ENCODE measurements at regions not wholly inside any gene's neighbourhood (a gene's known extent, or its start where the extent isn't known, plus 50 kb on each side); places are given as distances from the start of the nearest gene placed in this dataset.

DNA sequence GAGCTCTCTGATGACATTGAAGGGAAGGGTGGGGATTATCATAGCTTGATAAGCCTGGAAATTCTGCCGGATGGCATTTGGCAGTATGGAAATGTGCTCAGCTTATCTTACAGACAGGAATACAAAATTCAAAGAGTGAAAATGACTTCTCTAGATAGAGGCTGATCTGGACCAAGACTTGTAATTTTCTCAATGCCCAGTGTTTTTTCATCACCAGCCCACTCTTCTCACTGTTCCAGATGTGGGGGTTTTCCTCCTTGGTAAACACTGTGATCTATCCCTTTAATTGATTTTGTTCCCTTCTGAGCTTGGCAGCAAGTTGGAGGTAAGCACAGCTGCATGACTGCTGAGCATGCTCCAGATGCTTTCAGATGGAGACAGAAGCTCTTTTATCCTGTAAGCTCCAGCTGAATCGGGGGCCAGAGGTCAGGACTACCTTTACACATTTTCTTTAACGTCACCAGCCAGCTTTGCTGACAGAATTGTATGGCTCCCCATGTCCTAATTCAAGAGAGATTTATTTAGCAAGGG, 287.4 kb upstream of the TCF4 start:
- no peaks in the 10 kb centered on the region for H3K36me3 Mint-ChIP-seq
- DNase-seq (ENCODE audit: low spot score) (no peak), ATAC-seq (no peak)
- no peaks in the 10 kb centered on the region for H3K4me1 Mint-ChIP-seq (ENCODE audit: low read depth in 2 of 2)
- no peak overlapping the region for H3K27ac Mint-ChIP-seq
- H3K4me3 Mint-ChIP-seq, result no peak overlapping the region
- no peaks in the 10 kb centered on the region for H3K27me3 Mint-ChIP-seq
- peaks cover 4% of the 10 kb centered on the region for H3K9me3 Mint-ChIP-seq

DNA sequence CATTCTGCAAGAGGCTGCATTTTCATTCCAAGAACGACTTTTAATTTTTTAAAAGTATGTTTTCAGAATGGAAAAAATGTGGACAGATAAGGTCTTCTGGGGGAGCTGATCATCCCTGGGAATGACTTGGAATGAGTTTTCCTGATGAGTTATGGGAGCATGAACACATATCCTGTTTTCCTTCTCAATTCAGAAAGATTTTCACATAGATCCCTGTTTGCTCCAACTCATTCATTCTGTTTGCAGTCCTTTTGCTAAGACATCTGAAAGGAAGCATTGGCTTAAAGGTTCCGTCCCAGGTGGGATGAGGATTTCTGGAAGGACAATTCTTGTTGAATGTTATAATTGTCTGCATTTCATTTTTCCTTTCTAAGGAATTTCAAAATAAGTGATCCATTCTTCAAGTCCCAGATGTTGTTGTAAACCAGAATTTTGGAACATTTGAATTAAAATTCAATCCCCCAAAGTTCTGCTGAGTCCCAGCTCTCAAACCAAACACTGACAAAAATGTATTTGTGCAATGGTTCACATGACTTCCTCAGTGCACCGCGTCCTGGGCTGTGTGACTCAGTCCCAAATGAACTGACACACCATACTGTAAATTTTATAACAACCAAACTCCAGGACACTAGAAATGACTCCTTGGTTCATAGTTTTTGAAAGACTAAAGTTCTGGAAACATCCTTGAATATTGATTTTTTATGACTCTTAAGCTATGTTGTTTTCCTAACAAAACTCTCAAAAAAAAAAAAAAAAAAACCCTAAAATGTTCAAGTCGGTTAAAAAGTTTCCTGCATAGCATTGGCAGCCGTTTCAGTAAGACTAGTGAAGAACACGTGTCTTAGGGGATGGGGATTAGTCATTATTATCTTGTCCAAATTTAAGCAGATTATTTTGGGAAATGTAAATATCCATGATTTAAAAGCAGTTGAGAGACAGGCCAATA, 281.8 kb upstream of the TCF4 start:
- H3K4me3 Mint-ChIP-seq, result no peak overlapping the region
- H3K9me3 Mint-ChIP-seq, result peaks cover 4% of the 10 kb centered on the region
- ATAC-seq (no peak), DNase-seq (ENCODE audit: low spot score) (no peak)
- H3K36me3 Mint-ChIP-seq, result no peaks in the 10 kb centered on the region
- H3K4me1 Mint-ChIP-seq (ENCODE audit: low read depth in 2 of 2), result no peaks in the 10 kb centered on the region
- no peaks in the 10 kb centered on the region for H3K27me3 Mint-ChIP-seq
- H3K27ac Mint-ChIP-seq, result no peak overlapping the region

DNA sequence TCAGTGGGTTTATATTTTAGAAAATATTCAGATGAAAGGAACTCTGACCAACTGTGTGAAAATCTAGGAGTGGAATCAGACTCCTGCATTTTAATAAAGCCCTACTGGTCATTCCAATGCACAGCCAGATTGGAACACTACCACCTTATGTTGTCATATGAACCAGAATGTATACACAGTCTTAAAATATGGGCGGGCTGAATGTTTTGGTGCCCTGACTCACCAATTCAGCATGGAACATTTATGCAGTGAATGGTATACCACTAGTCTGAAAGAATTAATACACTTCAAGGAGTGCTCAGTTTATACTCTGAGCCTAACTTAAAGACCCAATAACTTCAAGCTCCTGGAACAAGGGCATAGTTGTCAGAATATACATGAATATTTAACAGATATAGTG, 280.9 kb upstream of the TCF4 start:
- ATAC-seq, result no peak
- Mint-ChIP-seq H3K27ac (no peak overlapping the region), H3K27me3 (no peaks in the 10 kb centered on the region), H3K9me3 (peaks cover 4% of the 10 kb centered on the region), H3K4me3 (no peak overlapping the region), H3K36me3 (no peaks in the 10 kb centered on the region), H3K4me1 (ENCODE audit: low read depth in 2 of 2) (no peaks in the 10 kb centered on the region)
- no peak for DNase-seq (ENCODE audit: low spot score)

DNA sequence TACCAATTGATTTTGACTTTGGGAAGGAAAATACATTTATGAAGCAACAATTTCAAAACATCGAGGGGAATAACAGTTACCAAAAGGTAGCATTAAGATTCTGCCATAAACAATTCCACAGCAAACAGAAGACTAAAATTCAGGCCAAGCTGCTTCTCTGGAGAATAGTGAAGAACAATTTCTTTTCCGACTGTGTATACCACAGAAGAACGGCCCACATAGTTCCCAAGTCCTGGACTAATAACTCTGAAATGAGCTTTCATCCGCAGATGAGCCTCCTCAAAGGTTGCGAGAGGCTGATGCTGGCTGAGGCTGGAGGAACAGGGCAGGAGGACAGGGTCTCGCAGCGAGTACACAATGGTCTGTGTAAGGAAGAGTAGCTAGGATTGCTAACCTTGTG, 278.9 kb upstream of the TCF4 start:
- ATAC-seq (no peak), DNase-seq (ENCODE audit: low spot score) (no peak)
- H3K9me3 Mint-ChIP-seq, result no peaks in the 10 kb centered on the region
- H3K27me3 Mint-ChIP-seq, result no peaks in the 10 kb centered on the region
- H3K27ac Mint-ChIP-seq, result no peak overlapping the region
- no peak overlapping the region for H3K4me3 Mint-ChIP-seq
- H3K4me1 Mint-ChIP-seq (ENCODE audit: low read depth in 2 of 2), result no peaks in the 10 kb centered on the region
- no peaks in the 10 kb centered on the region for H3K36me3 Mint-ChIP-seq

DNA sequence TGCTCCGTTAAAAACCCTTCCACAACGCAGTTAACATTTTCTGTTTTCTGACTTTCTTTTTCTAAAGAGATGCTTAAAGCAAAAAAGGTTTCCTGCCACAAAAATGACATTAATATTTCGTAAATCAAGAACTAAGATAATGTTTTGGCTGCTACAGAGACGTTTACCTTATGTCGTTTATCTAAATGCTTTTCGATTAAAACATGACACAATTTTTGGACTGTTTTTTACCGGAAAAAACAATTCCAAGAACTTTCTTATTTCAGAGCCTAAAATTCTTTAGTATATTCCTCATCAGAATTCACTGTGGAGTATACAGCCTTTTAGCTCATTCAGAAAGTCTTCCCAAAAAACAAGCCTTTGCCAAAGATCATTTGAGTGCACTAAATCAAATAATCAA, 278.0 kb upstream of the TCF4 start:
- no peak for DNase-seq (ENCODE audit: low spot score)
- ATAC-seq, result no peak
- Mint-ChIP-seq H3K9me3 (no peaks in the 10 kb centered on the region), H3K36me3 (no peaks in the 10 kb centered on the region), H3K4me1 (ENCODE audit: low read depth in 2 of 2) (no peaks in the 10 kb centered on the region), H3K27ac (no peak overlapping the region), H3K27me3 (no peaks in the 10 kb centered on the region), H3K4me3 (no peak overlapping the region)

DNA sequence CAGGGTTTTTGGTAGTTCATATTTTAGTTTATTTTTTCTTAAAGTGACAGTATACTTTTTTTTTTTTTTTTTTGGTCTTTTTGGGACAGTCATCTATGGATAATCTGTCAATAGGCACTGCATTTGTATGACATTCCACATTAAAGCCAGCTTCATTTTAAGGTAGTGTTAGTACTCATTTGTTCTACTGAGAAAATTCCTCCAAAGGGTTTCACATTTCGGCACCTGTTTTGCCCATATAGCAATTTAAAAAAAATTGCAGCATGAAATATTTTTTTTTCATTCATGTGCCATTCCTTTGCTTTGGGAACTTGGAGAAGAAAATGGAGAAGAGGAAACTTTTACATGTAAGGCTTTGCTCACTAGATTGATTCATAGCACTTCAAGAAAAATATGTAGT, 276.3 kb upstream of the TCF4 start:
- Mint-ChIP-seq H3K9me3 (no peaks in the 10 kb centered on the region), H3K4me3 (no peak overlapping the region), H3K4me1 (ENCODE audit: low read depth in 2 of 2) (no peaks in the 10 kb centered on the region), H3K36me3 (no peaks in the 10 kb centered on the region), H3K27ac (no peak overlapping the region), H3K27me3 (peaks cover 5 to 8% of the 10 kb centered on the region in 2 donors)
- DNase-seq (ENCODE audit: low spot score) (no peak), ATAC-seq (no peak)

DNA sequence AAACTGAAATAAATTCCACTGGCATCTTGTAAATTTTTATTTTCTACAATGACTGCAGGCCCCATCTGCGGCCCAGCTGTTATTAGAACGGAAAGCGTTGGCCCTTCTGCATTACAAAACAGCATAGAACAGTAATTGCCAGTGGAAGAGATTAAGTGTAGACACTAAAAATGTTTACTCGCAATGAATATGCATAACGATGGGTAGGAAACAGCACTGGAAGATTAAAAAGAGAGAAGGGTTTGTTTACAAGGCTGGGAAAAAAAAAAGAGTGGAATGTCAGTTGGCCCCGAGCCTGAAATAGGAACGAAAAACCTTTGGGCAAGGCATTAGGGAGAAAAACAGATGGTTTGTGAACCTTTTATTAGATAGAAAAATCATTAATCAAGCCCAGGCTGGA, 275.9 kb upstream of the TCF4 start:
- ATAC-seq, result no peak
- Mint-ChIP-seq H3K27ac (no peak overlapping the region), H3K27me3 (peaks cover 7 to 8% of the 10 kb centered on the region in 2 donors), H3K4me3 (no peak overlapping the region), H3K9me3 (no peaks in the 10 kb centered on the region), H3K36me3 (no peaks in the 10 kb centered on the region), H3K4me1 (ENCODE audit: low read depth in 2 of 2) (no peaks in the 10 kb centered on the region)
- no peak for DNase-seq (ENCODE audit: low spot score)

DNA sequence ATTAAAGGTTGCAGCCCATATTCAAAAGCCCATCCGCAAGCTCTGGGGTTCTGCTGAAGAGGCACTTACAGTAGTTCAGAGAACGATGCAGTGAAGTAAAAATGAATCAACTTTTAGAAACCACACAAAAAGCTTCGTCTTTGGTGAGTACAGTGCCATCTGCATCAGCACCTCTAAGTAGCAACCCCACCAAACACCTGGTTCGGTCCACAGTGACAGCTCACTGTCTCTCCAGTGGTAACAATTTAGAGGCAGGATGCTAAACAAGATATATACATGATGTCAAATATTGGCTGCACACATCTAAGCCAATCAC, 275.4 kb upstream of the TCF4 start:
- Mint-ChIP-seq H3K4me3 (no peak overlapping the region), H3K27ac (no peak overlapping the region), H3K36me3 (no peaks in the 10 kb centered on the region), H3K9me3 (no peaks in the 10 kb centered on the region), H3K27me3 (peaks cover 7 to 8% of the 10 kb centered on the region in 2 donors), H3K4me1 (ENCODE audit: low read depth in 2 of 2) (no peaks in the 10 kb centered on the region)
- ATAC-seq (no peak), DNase-seq (ENCODE audit: low spot score) (no peak)

DNA sequence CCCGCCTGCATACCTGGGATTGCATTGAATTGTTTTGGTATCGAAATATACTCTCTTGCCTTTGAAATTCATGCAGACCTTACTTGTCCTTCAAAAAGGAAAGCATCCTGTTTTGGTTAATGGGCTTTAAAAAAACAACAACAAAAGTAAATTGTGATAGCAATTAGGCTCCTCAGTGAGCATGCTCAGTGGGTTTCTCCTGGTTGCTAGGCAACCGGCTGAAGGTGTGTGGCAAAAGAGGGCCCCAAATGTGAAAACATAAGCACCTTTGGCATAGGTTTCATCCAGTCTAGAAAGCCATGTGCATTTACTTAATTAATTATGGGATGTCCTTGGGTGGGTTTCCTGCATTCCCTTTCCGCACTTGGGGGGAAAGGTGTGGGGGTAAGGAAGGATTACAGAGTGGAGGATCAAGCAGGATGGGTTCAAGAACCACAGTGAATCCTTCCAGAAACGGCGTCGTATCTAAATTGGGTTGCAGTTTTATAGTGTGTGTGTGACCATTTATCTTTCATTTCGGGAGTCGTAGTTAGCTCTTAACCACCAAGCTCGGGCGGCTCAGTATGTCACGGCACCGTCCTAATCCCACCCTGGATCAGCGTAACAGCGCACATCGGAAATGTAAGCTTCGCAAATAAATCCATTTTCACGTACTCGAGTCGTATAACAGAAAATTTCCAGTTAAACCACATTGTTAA, 274.9 kb upstream of the TCF4 start:
- Mint-ChIP-seq H3K27ac (no peak overlapping the region), H3K9me3 (no peaks in the 10 kb centered on the region), H3K4me3 (no peak overlapping the region), H3K4me1 (ENCODE audit: low read depth in 2 of 2) (no peaks in the 10 kb centered on the region), H3K36me3 (no peaks in the 10 kb centered on the region), H3K27me3 (peaks cover 7 to 8% of the 10 kb centered on the region in 2 donors)
- DNase-seq (ENCODE audit: low spot score), result no peak
- no peak for ATAC-seq

DNA sequence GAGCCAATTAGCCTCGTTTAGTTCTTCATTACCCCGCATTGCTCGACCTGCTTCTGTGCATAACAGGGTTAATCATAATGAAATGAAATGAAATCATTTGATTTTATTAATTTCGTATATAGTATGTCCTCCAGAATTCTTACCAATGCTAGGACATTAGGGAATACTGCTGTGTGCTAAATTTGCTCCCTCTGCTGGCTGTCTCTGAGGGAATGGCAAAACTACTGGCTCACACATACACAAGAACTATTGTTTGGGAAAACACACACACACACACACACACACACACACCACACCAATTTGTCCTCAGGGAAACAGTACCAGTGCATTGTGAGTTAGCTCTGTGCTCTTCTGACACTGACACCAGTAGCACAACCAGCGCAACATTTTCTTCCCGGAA, 273.3 kb upstream of the TCF4 start:
- Mint-ChIP-seq H3K36me3 (no peaks in the 10 kb centered on the region), H3K27me3 (peaks cover 7 to 8% of the 10 kb centered on the region in 2 donors), H3K9me3 (no peaks in the 10 kb centered on the region), H3K4me1 (ENCODE audit: low read depth in 2 of 2) (no peaks in the 10 kb centered on the region), H3K4me3 (no peak overlapping the region), H3K27ac (no peak overlapping the region)
- no peak for DNase-seq (ENCODE audit: low spot score)
- no peak for ATAC-seq

DNA sequence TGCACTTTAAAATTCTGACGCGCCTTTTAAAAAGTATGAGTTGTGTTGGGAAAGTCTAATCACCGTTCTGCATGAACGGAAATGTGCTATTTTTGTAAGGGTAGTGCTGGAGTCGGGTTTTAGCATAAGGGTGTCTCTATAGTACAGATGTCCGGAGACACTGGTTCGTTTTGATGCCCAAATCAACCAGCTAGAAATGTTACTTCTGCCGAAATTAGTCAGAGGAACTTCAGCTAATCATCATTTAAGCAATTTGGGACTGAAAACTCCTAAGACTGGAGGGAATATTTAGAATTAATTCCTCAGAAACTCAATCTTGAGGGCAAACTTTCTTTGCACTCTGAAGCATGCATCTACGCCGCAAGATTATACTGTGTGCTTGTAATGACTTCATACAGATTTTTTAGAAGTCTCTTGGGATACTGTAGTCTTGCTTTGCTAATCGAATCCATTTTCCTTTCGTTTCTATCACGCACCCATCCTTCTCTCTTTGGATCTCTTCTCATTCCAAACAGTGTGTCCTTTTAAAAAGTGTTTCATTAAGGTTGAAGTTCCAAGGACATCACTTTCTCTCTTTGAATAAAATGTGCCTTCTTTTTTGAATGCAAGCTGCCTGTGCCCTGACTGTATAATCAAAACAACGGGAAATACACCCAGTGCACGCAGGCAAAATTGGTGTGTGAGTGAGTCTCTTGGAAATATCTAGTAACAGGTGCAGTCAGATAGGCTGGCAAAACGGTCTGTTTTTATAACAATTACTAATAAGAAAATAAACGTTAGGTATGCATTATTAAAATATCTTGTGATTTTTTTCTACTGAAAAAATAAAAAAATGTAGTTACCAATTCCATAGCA, 270.9 kb upstream of the TCF4 start:
- DNase-seq (ENCODE audit: low spot score), result no peak
- H3K36me3 Mint-ChIP-seq, result no peaks in the 10 kb centered on the region
- no peaks in the 10 kb centered on the region for H3K4me1 Mint-ChIP-seq (ENCODE audit: low read depth in 2 of 2)
- H3K9me3 Mint-ChIP-seq, result peaks cover 3% of the 10 kb centered on the region
- no peak for ATAC-seq
- peaks cover 8 to 9% of the 10 kb centered on the region in 2 donors for H3K27me3 Mint-ChIP-seq
- no peak overlapping the region for H3K27ac Mint-ChIP-seq
- no peak overlapping the region for H3K4me3 Mint-ChIP-seq

DNA sequence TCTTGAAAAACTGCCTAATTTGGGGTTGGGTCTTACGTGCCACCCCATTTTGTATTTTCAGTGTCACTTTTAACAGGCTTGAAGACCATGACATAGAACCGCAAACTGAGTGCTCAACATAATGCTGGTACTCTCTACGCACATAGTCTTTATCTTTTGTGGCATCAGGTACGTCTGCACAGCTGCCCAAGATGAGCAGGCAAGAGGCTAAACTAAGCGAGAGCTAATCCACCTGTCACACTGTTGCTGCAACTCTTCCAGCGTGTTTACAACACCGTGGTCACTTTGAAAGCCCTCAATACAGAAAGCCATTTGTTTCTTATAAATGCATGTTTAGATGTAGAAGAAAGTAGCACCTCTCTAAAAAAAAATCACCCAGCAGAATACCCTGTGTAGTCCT, 270.0 kb upstream of the TCF4 start:
- no peak for ATAC-seq
- H3K27me3 Mint-ChIP-seq, result peaks cover 8 to 9% of the 10 kb centered on the region in 2 donors
- H3K9me3 Mint-ChIP-seq, result peaks cover 3% of the 10 kb centered on the region
- H3K4me3 Mint-ChIP-seq, result no peak overlapping the region
- no peak for DNase-seq (ENCODE audit: low spot score)
- no peaks in the 10 kb centered on the region for H3K36me3 Mint-ChIP-seq
- H3K4me1 Mint-ChIP-seq (ENCODE audit: low read depth in 2 of 2), result no peaks in the 10 kb centered on the region
- H3K27ac Mint-ChIP-seq, result no peak overlapping the region

DNA sequence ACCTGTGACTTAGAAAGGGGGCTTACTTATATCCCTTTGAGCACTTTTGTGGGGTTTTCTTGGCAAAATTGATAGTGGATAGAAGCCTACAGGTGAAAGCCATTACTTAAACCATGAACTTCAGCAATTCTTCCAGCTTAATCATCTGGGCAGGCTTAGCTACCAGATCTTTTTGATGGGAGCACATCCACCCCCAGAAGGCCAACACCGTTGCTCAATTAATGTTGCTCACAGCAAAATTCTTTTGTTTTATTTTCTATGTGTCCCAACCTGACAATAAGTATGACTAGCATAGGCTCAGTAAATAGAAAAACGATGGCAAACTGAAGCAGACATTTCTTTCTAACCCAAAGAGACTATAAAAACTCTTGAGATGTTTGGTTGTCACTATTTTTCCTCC, 269.4 kb upstream of the TCF4 start:
- Mint-ChIP-seq H3K9me3 (peaks cover 3% of the 10 kb centered on the region), H3K4me1 (ENCODE audit: low read depth in 2 of 2) (no peaks in the 10 kb centered on the region), H3K36me3 (no peaks in the 10 kb centered on the region), H3K27ac (no peak overlapping the region), H3K27me3 (peaks cover 8 to 9% of the 10 kb centered on the region in 2 donors), H3K4me3 (no peak overlapping the region)
- DNase-seq (ENCODE audit: low spot score) (no peak), ATAC-seq (no peak)

DNA sequence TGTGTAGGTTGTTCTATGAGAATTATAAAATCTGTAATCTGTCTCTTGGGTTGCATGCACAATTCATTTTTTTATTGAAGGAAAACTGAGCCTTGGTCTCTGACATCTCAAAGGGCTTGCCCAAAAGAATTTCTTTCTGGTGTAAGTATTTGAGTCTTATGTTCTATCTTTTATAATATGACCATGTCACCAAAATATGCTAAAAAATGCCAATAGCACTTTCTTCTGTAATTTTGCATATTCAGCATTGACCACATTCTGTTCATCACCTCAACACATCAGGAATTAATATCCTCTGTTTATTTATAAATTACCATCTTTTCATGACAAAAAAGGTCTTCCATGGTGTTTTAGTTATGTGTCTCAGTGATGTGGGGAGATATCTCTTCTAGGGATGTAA, 268.7 kb upstream of the TCF4 start:
- H3K36me3 Mint-ChIP-seq, result no peaks in the 10 kb centered on the region
- no peaks in the 10 kb centered on the region for H3K4me1 Mint-ChIP-seq (ENCODE audit: low read depth in 2 of 2)
- no peak overlapping the region for H3K27ac Mint-ChIP-seq
- H3K9me3 Mint-ChIP-seq, result peaks cover 3% of the 10 kb centered on the region
- no peak for DNase-seq (ENCODE audit: low spot score)
- H3K27me3 Mint-ChIP-seq, result peaks cover 8 to 9% of the 10 kb centered on the region in 2 donors
- no peak overlapping the region for H3K4me3 Mint-ChIP-seq
- ATAC-seq, result no peak
